Spinal cord (tissue), 9 donors: ENCODE measurements at regions not wholly inside any gene's neighbourhood (a gene's known extent, or its start where the extent isn't known, plus 50 kb on each side); places are given as distances from the start of the nearest gene placed in this dataset.

Experiments used
- DNase-seq, 6 donors: peaks; one replicate each; pipeline versions ENCODE4 v3.0.0 to v3.0.0-alpha.2; 2013 to 2015; ENCODE audit warnings: low spot score in 6 of 6, low read depth in 4 of 6
- H3K27ac ChIP-seq: one replicate; pipeline ENCODE4 v1.5.1; 2013; ENCODE audit warnings: low read depth, low read length, control low read depth
- H3K27me3 ChIP-seq: one replicate; pipeline ENCODE4 v1.6.1; 2013; ENCODE audit warnings: low read length; ENCODE audit not compliant: control insufficient read depth, insufficient read depth
- H3K36me3 ChIP-seq: one replicate; pipeline ENCODE4 v1.6.1; 2013; ENCODE audit warnings: low read length; ENCODE audit not compliant: control insufficient read depth, insufficient read depth
- H3K4me1 ChIP-seq: one replicate; pipeline ENCODE4 v1.6.1; 2013; ENCODE audit warnings: low read length; ENCODE audit not compliant: control insufficient read depth, insufficient read depth
- H3K4me3 ChIP-seq: one replicate; pipeline ENCODE4 v1.5.1; 2013; ENCODE audit warnings: low read depth, low read length, control low read depth
- H3K9me3 ChIP-seq: one replicate; pipeline ENCODE4 v1.6.1; 2013; ENCODE audit warnings: low read length; ENCODE audit not compliant: control insufficient read depth, insufficient read depth
- WGBS: methylation state at CpG from one replicate; pipeline ENCODE4 v1.1.5; 2013; ENCODE audit warnings: missing lambda C conversion rate; ENCODE audit not compliant: insufficient coverage; 5-methylcytosine and 5-hydroxymethylcytosine counted together
- donor health status: healthy.

- H3K4me1 ChIP-seq, result peaks cover 11% of the 10 kb centered on the region
- no peak overlapping the region for H3K27ac ChIP-seq
These were observed 241.0 kb downstream of the DLL1 start for GRCh38 chr6:170049641-170050561.

DNA sequence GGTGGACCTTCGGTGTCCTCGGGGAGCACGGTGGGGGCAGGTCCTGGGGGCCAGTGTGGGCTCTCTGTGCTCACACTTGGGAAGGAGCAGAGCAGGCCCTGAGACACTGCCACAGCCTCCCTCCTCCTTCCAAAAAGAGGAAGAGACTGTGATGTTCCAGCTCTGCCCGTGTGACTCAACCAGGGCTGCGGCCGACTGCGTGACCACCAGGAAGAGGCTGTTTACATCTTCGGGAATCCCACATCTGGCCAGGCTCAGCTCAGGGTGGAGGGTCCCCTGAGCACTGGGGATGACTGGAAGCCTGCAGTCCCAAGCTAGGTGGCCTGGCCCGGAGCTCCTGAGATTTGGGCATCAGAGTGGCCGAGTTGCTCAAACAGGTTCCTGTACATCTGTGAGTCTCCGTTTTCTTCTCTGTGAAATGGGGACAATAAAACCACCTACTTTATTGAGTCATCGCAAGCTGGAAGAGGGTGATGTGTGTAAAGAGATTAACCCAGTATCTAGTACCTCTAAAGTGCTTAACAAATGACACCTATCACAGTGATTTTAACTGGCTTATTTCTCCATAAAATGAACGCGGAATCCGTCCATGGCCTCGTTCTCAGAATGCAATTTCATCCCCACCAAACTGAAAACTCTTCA, 242.1 kb downstream of the DLL1 start:
- WGBS, result 88% methylated on average over 13 of the region's 16 CpGs
- Histone ChIP-seq H3K27ac (no peak overlapping the region), H3K4me1 (peaks cover 11% of the 10 kb centered on the region), H3K36me3 (no peaks in the 10 kb centered on the region), H3K9me3 (no peaks in the 10 kb centered on the region), H3K4me3 (no peak overlapping the region), H3K27me3 (no peaks in the 10 kb centered on the region)
- DNase-seq, result no peak

More at GRCh38 chr6:170049641-170050561, 241.0 kb downstream of the DLL1 start:
- peak in 1 of 6 donors; percentile 26 for DNase-seq
- Histone ChIP-seq H3K9me3 (no peaks in the 10 kb centered on the region), H3K27me3 (no peaks in the 10 kb centered on the region), H3K4me3 (no peak overlapping the region), H3K36me3 (no peaks in the 10 kb centered on the region)
- WGBS, result 75% methylated on average over 38 of the region's 38 CpGs

DNA sequence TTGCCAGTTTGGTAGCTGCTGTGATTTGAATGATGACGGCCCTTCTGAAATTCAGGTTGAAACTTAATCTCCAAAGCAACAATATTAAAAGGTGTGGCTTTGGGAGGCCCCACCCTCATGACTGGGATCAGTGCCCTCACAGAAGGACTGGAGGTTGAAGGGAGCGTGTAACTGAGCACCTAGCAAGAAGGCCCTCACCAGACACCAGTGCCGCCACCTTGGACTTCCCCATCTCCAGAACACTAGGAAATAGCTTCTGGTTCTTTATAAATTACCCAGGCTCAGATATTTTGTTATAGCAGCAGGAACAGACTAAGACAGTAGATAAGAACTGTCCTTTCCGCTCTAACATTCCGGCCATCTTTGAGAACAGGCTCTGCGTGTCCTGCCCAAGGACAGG, 243.1 kb downstream of the DLL1 start:
- Histone ChIP-seq H3K9me3 (no peaks in the 10 kb centered on the region), H3K27me3 (no peaks in the 10 kb centered on the region), H3K27ac (no peak overlapping the region), H3K4me1 (peaks cover 11% of the 10 kb centered on the region), H3K4me3 (no peak overlapping the region), H3K36me3 (no peaks in the 10 kb centered on the region)
- no peak for DNase-seq
- 97% methylated on average over 4 of the region's 6 CpGs for WGBS

DNA sequence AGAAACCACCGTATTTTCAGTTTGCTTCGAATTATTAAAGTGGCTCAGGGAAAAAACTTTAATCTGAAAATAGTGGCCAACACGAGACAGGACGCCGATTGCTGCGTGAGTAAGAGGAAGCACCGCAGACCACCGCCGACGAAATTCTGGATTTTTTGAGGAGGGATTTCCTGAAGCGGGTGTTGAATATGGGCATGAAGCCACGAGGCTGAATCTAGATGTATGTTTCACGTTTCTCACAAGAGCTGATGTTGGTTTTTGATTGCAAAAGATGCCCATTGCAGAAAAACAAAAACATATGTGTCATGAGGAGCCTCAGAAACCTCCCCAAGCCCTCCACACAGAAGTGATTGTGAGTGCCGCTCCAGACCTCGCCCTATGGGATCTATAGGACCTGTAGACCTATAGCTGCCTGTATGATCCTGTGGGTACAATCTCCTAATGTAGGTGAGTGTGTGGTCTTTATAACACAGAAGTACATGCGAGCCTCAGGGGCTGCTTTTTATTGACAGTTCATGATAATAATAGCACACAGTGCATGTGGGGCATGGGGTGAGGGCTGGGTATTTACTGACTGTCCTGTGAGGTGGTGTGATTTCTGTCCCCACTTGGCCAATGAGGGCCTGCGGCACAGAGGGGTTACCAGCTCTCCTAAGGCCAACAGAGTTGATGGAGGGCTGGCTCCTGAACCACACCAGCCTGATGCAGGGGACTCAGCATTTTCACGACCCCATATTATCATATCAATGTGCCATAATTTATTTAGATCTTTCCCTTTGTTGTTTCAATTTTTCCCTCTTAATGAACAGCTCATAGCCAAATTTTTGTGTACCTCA, 243.9 kb downstream of the DLL1 start:
- H3K27ac ChIP-seq, result no peak overlapping the region
- H3K4me1 ChIP-seq, result peaks cover 11% of the 10 kb centered on the region
- no peaks in the 10 kb centered on the region for H3K9me3 ChIP-seq
- 79% methylated on average over 14 of the region's 18 CpGs for WGBS
- no peak for DNase-seq
- H3K36me3 ChIP-seq, result no peaks in the 10 kb centered on the region
- no peak overlapping the region for H3K4me3 ChIP-seq
- H3K27me3 ChIP-seq, result no peaks in the 10 kb centered on the region

DNA sequence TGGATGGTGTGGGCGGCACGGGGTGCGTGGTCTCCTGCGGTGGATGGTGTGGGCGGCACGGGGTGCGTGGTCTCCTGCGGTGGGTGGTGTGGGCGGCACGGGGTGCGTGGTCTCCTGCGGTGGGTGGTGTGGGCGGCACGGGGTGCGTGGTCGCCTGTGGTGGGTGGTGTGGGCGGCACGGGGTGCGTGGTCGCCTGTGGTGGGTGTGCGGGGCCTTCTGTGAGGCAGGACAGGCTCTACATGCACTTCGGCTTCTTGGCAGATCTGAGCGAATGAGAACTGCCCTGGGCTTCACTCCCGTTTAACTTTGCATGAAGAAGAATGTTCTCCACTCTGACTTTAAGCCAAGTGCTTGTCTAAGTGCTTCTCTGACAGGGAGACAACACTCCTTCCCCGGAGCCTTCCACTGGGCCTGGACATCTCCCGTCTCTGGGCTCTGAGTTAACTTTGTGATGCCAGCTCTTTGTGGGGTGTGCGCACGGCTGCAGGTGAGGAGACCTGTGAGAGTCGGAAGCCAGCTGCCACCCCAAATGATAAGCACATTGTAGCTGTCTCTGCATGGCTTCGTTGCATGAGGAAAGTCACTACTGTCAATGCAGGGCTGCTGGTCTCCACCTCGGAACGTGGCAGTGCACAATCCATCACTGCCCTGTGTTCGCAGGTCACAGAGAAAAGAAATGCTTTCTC, 244.8 kb downstream of the DLL1 start:
- no peak overlapping the region for H3K4me3 ChIP-seq

GRCh38 chr6:170045563-170045960, 245.3 kb downstream of the DLL1 start:
- no peak for DNase-seq
- H3K36me3 ChIP-seq, result no peaks in the 10 kb centered on the region
- no peak overlapping the region for H3K4me3 ChIP-seq
- H3K27ac ChIP-seq, result no peak overlapping the region
- H3K9me3 ChIP-seq, result no peaks in the 10 kb centered on the region
- H3K4me1 ChIP-seq, result peaks cover 11% of the 10 kb centered on the region
- WGBS, result 90% methylated on average over 7 of the region's 7 CpGs
- no peaks in the 10 kb centered on the region for H3K27me3 ChIP-seq

More for the DNA sequence above, 244.8 kb downstream of the DLL1 start:
- Histone ChIP-seq H3K36me3 (no peaks in the 10 kb centered on the region), H3K4me1 (peaks cover 11% of the 10 kb centered on the region), H3K9me3 (no peaks in the 10 kb centered on the region), H3K27ac (no peak overlapping the region), H3K27me3 (no peaks in the 10 kb centered on the region)
- WGBS, result 82% methylated on average over 31 of the region's 33 CpGs
- peak in 1 of 6 donors; percentile 27 for DNase-seq

DNA sequence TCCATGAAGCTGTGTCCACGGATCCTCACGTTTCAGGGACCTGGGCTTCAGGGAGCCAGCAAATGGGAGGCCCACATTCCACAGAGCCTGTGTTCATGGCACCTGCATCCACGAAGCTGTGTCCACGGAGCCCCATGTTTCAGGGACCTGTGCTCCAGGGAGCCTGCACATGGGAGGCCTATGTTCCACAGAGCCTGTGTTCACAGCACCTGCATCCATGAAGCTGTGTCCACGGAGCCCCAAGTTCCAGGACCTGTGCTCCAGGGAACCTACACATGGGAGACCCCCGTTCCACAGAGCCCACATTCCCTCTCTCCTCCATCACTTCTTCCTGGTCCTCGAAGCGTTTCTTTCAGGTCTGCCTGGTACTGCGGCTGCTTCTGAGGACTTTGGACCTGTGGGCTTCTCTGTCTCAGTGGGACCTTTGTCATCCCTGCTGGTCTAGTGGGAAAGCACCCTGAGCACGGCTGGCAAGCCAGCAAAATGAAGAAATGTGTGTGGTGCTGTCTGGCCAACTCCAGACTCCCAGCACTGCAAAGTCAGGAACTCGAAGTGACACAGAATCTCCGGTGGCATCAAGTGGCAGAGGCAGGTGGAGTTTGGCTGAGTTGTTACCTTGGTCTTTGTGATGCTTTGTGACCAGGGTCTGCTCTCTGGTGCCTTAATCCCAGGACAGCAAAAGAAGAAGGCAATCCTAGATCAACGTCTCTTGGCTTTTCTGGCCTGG, 245.9 kb downstream of the DLL1 start:
- DNase-seq, result no peak
- H3K4me1 ChIP-seq, result peaks cover 8% of the 10 kb centered on the region
- no peaks in the 10 kb centered on the region for H3K36me3 ChIP-seq
- no peak overlapping the region for H3K4me3 ChIP-seq
- no peaks in the 10 kb centered on the region for H3K27me3 ChIP-seq
- WGBS, result 94% methylated on average over 13 of the region's 13 CpGs
- H3K27ac ChIP-seq, result no peak overlapping the region
- no peaks in the 10 kb centered on the region for H3K9me3 ChIP-seq

GRCh38 chr6:170043881-170044790, 246.7 kb downstream of the DLL1 start:
- no peak for DNase-seq
- H3K4me1 ChIP-seq, result no peaks in the 10 kb centered on the region
- no peaks in the 10 kb centered on the region for H3K27me3 ChIP-seq
- no peaks in the 10 kb centered on the region for H3K36me3 ChIP-seq
- no peak overlapping the region for H3K27ac ChIP-seq
- H3K4me3 ChIP-seq, result no peak overlapping the region
- WGBS, result 85% methylated on average over 9 of the region's 11 CpGs
- no peaks in the 10 kb centered on the region for H3K9me3 ChIP-seq
